ENCODE measurements at regions not wholly inside any gene's neighbourhood (a gene's known extent, or its start where the extent isn't known, plus 50 kb on each side); places are given as distances from the start of the nearest gene placed in this dataset.

DNA sequence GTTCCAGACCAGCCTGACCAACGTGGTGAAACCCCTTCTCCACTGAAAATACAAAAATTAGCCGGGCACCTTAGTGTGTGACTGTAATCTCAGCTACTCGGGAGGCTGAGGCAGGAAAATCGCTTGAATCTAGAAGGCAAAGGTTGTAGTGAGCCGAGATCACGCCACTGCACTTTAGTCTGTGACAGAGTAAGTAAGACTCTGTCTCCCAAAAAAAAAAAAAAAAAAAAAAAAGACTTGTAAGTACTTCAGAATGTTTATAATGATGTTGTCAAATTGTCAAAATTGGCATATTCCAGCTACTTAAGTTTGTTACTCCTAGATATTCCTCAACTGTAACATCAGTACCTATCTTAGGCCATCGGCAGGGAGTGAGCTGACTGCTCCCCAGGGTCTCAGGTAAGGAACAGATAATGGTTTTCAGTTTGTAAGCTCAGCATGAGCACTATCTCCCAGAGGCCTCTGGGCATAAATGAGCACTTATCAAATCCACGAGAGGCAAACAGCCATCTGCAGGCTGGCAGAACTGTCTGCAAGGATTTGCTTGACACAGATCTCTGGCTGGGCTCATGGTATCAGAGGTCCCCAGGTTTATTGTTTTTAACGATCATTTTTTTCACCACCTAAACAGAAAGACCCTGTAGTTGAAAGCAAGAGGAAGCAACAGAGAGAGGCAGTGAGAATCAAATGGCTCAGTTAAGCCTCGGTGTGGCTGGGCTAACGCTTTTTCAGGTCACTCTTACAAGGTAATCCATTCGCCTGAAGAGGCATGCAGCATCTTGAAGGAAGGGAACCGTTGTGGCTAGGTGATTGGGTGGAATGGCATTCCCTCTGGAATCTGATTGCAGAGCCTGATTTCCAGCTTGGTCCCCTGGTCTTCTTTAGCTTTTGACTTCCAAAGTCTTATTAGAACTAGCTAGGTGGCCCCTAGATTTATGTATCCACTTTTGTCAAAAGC lies 115.9 kb downstream of the LY86 start:
- no peak for ATAC-seq
- H3K36me3 ChIP-seq: no peaks in the 10 kb centered on the region
- H3K4me1 ChIP-seq: peaks cover 10% of the 10 kb centered on the region
- no peak overlapping the region for H3K4me3 ChIP-seq
- no peak overlapping the region for H3K27ac ChIP-seq
- TF ChIP-seq, protein P1, sequence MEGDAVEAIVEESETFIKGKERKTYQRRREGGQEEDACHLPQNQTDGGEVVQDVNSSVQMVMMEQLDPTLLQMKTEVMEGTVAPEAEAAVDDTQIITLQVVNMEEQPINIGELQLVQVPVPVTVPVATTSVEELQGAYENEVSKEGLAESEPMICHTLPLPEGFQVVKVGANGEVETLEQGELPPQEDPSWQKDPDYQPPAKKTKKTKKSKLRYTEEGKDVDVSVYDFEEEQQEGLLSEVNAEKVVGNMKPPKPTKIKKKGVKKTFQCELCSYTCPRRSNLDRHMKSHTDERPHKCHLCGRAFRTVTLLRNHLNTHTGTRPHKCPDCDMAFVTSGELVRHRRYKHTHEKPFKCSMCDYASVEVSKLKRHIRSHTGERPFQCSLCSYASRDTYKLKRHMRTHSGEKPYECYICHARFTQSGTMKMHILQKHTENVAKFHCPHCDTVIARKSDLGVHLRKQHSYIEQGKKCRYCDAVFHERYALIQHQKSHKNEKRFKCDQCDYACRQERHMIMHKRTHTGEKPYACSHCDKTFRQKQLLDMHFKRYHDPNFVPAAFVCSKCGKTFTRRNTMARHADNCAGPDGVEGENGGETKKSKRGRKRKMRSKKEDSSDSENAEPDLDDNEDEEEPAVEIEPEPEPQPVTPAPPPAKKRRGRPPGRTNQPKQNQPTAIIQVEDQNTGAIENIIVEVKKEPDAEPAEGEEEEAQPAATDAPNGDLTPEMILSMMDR (IDR thresholded peaks at IDR 0.05): no peak
- intact Hi-C loops (cut with DNase I): no loop called here
- no peak for DNase-seq
- no peaks in the 10 kb centered on the region for H3K9me3 ChIP-seq
- H3K27me3 ChIP-seq (ENCODE audit: low read depth): no peaks in the 10 kb centered on the region

DNA sequence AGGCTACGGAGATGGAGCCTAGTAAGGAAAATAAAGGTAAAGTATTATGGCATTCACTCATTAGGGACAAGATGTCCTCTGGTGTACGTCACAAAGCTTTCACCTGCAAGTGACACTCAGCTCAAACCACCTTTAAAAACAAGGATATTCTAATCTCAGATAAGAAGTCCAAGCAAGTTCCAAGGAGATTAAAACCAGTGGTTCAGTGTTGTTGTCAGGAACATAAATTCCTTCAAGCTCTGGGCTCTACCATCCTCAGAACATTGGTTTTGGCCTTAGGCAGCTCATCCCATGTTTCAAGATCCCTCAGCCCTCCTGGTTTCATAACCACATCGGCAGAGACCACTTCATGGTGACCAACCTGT lies 116.5 kb downstream of the LY86 start:
- Histone ChIP-seq H3K27me3 (ENCODE audit: low read depth) (no peaks in the 10 kb centered on the region), H3K36me3 (no peaks in the 10 kb centered on the region), H3K9me3 (no peaks in the 10 kb centered on the region), H3K4me3 (no peak overlapping the region), H3K27ac (no peak overlapping the region), H3K4me1 (peaks cover 3% of the 10 kb centered on the region)
- no peak for ATAC-seq
- TF ChIP-seq, protein P1 (IDR thresholded peaks at IDR 0.05): no peak
- intact Hi-C loops (cut with DNase I): no loop called here
- no peak for DNase-seq

DNA sequence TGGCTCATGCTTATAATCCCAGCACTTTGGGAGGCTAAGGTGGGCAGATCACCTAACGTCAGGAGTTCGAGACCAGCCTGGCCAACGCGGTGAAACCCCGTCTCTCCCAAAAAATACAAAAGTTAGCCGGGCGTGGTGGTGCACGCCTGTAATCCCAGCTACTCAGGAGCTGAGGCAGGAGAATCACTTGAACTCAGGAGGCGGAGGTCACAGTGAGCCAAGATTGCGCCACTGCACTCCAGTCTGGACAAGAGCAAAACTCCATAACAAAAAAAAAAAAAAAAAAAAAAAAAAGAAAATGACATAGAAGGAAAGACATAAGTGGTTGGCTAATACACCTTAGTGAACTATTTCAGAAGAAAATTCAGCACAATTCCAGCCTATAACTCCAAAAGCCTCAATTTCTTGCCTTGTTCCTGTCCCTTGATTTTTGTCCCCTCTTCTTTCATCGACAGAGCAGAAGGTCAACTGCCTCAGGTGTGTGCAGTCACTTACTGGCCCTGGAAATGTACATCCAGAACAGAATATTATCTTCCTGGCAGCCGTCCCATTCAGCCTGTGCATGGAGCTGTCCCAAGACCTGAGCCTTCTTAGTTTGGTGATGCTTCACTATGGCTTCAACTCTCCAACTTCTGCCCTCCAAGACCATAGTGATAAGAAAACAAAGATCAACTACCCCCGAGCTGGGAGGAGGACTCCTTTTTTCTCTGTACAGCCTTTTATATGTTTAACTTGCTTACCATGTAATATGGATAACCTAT lies 117.6 kb downstream of the LY86 start:
- no peaks in the 10 kb centered on the region for H3K9me3 ChIP-seq
- intact Hi-C loops (cut with DNase I): no loop called here
- TF ChIP-seq, protein P1 (IDR thresholded peaks at IDR 0.05): no peak
- no peak overlapping the region for H3K4me3 ChIP-seq
- no peaks in the 10 kb centered on the region for H3K36me3 ChIP-seq
- no peaks in the 10 kb centered on the region for H3K27me3 ChIP-seq (ENCODE audit: low read depth)
- ATAC-seq: no peak
- no peak overlapping the region for H3K27ac ChIP-seq
- no peaks in the 10 kb centered on the region for H3K4me1 ChIP-seq
- peak; percentile 68 for DNase-seq

DNA sequence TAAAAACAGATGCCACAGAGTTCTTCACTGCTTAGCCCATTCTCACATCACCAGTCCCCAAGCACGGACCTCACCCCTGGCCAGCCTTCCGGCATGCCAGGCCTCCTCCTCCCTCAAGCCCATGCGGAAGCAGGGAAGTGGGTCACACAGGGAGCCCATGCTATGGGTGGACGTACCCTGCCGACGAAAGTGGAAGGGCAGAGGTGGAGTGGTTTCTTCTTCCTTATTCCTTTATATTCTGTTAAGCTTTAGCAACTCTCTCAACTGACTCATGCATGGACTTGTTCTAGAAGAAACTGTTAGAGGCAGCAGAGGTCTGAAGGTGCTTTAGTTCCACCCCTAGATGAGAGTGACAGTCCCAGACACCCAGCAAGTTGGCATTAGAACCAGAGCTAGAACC lies 118.6 kb downstream of the LY86 start:
- peaks cover 3% of the 10 kb centered on the region for H3K4me1 ChIP-seq
- peak; percentile 62 for DNase-seq
- no peaks in the 10 kb centered on the region for H3K27me3 ChIP-seq (ENCODE audit: low read depth)
- no peaks in the 10 kb centered on the region for H3K9me3 ChIP-seq
- H3K4me3 ChIP-seq: no peak overlapping the region
- peak; percentile 60 to 64 for ATAC-seq
- H3K27ac ChIP-seq: no peak overlapping the region
- intact Hi-C loops (cut with DNase I): no loop called here
- TF ChIP-seq, protein P1 (IDR thresholded peaks at IDR 0.05): no peak
- H3K36me3 ChIP-seq: no peaks in the 10 kb centered on the region

DNA sequence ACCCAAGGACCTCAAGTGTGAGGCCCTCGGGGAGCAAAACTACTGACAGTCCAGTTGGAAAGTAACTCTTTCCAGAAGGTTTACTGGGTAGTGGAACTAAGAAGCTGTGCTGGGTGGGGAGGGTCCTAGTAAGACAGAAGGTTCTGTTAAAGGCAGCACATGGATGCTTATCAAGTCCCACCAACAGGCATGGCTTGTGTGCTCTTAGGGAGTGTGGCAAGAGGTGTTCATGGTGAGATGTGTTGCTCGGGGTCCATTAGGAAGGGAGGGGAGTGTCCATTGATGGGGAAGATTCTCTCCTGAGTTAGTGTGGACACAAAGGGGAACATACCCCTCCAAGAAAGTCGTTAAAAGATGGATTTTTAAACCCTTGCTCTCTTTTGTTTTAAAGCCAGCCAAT lies 120.6 kb downstream of the LY86 start:
- ATAC-seq (no peak), DNase-seq (no peak)
- no peaks in the 10 kb centered on the region for H3K9me3 ChIP-seq
- H3K4me1 ChIP-seq: peaks cover 23% of the 10 kb centered on the region
- TF ChIP-seq, protein P1 (IDR thresholded peaks at IDR 0.05): no peak
- H3K36me3 ChIP-seq: no peaks in the 10 kb centered on the region
- intact Hi-C loops (cut with DNase I): no loop called here
- no peak overlapping the region for H3K4me3 ChIP-seq
- no peaks in the 10 kb centered on the region for H3K27me3 ChIP-seq (ENCODE audit: low read depth)
- H3K27ac ChIP-seq: no peak overlapping the region
